Suprapubic skin (tissue), 4 donors: ENCODE measurements at regions not wholly inside any gene's neighbourhood (a gene's known extent, or its start where the extent isn't known, plus 50 kb on each side); places are given as distances from the start of the nearest gene placed in this dataset.

Experiments
- DNase-seq, 2 donors: peaks; one replicate each; pipeline ENCODE4 v3.0.0-alpha.2; 2019; ENCODE audit warnings: low spot score in 2 of 2
- H3K27ac ChIP-seq: fragments of 200-600 bp; sonication (generic); one replicate; pipeline ENCODE4 v1.5.1; 2019
- H3K27me3 ChIP-seq: fragments of 200-600 bp; sonication (generic); one replicate; pipeline ENCODE4 v1.5.1; 2019
- H3K36me3 ChIP-seq: fragments of 200-600 bp; sonication (generic); one replicate; pipeline ENCODE4 v1.5.1; 2019
- H3K4me1 ChIP-seq: fragments of 200-600 bp; sonication (generic); one replicate; pipeline ENCODE4 v1.5.1; 2019
- H3K4me3 ChIP-seq: fragments of 200-600 bp; sonication (generic); one replicate; pipeline ENCODE4 v1.5.1; 2019; ENCODE audit warnings: mild to moderate bottlenecking
- H3K9me3 ChIP-seq: fragments of 200-600 bp; sonication (generic); one replicate; pipeline ENCODE4 v1.5.1; 2019
- EP300 ChIP-seq: sonication (generic); formaldehyde crosslinking; IDR thresholded peaks from one replicate; pipeline ENCODE4 v1.6.1; 2017; ENCODE audit warnings: antibody characterized with exemption
- POLR2A ChIP-seq, 2 donors: fragments of 450-650 bp; IDR thresholded peaks; one replicate each; pipeline ENCODE4 v1.6.1; 2017; ENCODE audit warnings: antibody characterized with exemption in 2 of 2, mild to moderate bottlenecking in 2 of 2, moderate library complexity in 2 of 2
- POLR2AphosphoS5 ChIP-seq, 3 donors: sonication (generic); formaldehyde crosslinking; IDR thresholded peaks; one replicate each; pipeline ENCODE4 v1.6.1; 2017; ENCODE audit warnings: antibody characterized with exemption in 3 of 3
- WGBS: methylation state at CpG from one replicate; pipeline ENCODE4 v1.1.5; 2018; 5-methylcytosine and 5-hydroxymethylcytosine counted together
- TF ChIP-seq, protein P1 (sequence below), 2 donors: fragments of 200-600 bp in 1 of 2; fragments of 450-650 bp in 1 of 2; sonication (generic) in 1 of 2; IDR thresholded peaks; one replicate each; pipeline ENCODE4 v1.5.1; 2016 to 2019; ENCODE audit warnings: antibody characterized with exemption in 2 of 2, mild to moderate bottlenecking in 1 of 2, moderate library complexity in 1 of 2

DNA sequence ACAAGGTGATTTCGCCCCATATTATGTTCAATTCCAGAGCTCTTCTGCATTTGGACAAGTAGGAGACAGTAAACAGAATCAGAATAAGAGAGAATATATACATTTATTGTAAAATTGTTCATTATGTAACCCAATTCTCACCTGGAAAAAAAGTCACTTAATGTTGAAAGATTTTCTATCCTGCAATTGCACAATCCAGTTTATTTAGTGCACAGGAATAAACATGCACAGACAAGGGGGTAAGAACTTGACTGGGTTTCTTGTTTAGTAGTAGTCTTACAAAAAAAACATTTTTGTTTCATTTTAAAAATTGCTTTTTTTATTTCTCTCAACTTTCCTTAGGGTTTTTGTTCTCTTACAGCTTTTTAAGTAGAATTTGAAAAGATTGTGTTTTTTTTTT is 126.6 kb downstream of the SAMD9 start:
- Histone ChIP-seq H3K9me3 (no peaks in the 10 kb centered on the region), H3K36me3 (no peaks in the 10 kb centered on the region), H3K27ac (no peak overlapping the region), H3K4me1 (no peaks in the 10 kb centered on the region), H3K27me3 (no peaks in the 10 kb centered on the region), H3K4me3 (no peak overlapping the region)
- WGBS = 100% methylated on average over 1 of the region's 1 CpG
- no peak for DNase-seq
- TF ChIP-seq, protein P1, sequence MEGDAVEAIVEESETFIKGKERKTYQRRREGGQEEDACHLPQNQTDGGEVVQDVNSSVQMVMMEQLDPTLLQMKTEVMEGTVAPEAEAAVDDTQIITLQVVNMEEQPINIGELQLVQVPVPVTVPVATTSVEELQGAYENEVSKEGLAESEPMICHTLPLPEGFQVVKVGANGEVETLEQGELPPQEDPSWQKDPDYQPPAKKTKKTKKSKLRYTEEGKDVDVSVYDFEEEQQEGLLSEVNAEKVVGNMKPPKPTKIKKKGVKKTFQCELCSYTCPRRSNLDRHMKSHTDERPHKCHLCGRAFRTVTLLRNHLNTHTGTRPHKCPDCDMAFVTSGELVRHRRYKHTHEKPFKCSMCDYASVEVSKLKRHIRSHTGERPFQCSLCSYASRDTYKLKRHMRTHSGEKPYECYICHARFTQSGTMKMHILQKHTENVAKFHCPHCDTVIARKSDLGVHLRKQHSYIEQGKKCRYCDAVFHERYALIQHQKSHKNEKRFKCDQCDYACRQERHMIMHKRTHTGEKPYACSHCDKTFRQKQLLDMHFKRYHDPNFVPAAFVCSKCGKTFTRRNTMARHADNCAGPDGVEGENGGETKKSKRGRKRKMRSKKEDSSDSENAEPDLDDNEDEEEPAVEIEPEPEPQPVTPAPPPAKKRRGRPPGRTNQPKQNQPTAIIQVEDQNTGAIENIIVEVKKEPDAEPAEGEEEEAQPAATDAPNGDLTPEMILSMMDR (IDR thresholded peaks at IDR 0.05) = no peak
- TF ChIP-seq POLR2A (IDR thresholded peaks at IDR 0.05) (no peak), EP300 (no peak), POLR2AphosphoS5 (IDR thresholded peaks at IDR 0.05) (no peak)

DNA sequence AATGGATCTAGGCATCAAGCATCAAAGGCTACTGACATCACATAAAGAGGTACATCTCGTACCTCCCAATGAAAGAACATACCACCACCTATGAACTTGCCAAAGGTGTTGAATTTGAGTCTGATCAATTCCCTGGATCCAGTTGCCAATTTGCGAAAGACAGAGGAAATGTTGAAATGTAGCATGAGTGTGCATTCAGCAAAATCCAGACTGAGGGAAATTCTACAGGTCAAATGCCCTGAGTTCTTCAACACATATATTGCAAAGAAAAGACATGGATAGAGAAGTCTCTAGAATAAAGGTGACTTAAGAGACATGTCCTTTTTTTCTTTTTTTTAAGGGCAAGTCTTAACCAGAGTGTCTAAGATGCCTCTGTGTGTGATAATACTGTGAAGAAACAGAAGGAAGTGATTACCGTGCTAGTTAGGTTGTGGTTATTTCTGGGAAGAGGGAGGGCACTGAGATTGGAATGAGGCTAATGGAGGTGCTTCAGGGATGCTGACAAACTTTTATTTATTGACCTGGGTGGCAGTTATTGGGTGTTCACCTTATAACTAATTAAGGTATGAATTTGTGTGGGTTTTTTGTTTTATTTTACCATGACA is 128.7 kb downstream of the SAMD9 start:
- H3K27me3 ChIP-seq = no peaks in the 10 kb centered on the region
- TF ChIP-seq POLR2AphosphoS5 (IDR thresholded peaks at IDR 0.05) = no peak
- TF ChIP-seq, protein P1 (IDR thresholded peaks at IDR 0.05) = no peak
- no peak for TF ChIP-seq EP300
- TF ChIP-seq POLR2A (IDR thresholded peaks at IDR 0.05) = no peak
- DNase-seq = no peak
- H3K4me1 ChIP-seq = no peaks in the 10 kb centered on the region
- no peaks in the 10 kb centered on the region for H3K36me3 ChIP-seq
- H3K4me3 ChIP-seq = no peak overlapping the region
- no peaks in the 10 kb centered on the region for H3K9me3 ChIP-seq
- H3K27ac ChIP-seq = no peak overlapping the region
- 66% methylated on average over 3 of the region's 3 CpGs for WGBS

DNA sequence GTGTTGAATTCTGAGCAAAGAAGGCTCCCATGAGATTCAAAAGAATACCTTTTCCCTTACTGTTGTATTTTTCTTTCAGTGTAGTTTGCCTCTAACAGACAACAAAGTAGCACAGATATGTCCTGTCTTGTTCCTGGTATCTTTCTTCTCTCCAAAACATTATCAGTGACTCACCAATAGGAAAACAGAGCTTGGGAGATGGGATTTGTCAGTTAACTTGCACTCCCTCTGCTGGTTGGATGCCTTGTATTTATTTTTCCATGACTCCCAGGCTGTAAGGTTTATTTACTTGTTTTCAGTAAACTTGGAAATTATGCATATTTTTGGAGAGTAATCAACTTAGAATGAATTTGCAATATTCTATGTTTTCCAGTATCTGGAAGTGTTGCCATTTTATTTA is 129.7 kb downstream of the SAMD9 start:
- Histone ChIP-seq H3K27ac (no peak overlapping the region), H3K36me3 (no peaks in the 10 kb centered on the region), H3K4me3 (no peak overlapping the region), H3K9me3 (no peaks in the 10 kb centered on the region), H3K4me1 (no peaks in the 10 kb centered on the region), H3K27me3 (no peaks in the 10 kb centered on the region)
- DNase-seq = no peak
- no peak for TF ChIP-seq POLR2A (IDR thresholded peaks at IDR 0.05)
- TF ChIP-seq, protein P1 (IDR thresholded peaks at IDR 0.05) = peak; percentile 35 to 38

DNA sequence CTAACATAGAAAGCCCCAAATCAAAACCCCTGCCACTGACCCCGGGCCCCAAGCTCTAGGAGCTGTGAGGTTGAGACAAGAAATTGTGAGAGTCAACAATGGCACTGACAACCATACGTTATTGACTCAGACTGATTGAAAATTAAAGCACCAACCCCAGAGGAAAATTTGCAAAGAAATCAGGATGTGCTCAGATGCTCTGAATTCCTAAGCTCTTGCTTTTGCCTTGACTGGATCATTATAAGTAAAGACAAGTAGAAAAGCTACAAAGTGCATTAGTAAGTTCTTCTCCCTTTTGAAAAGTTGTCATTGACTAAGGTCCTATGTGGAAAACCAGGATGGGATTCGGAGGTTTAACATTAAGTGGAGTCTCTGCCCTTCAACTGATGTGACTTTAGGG is 130.2 kb downstream of the SAMD9 start:
- no peak for DNase-seq
- Histone ChIP-seq H3K9me3 (no peaks in the 10 kb centered on the region), H3K27ac (no peak overlapping the region), H3K27me3 (no peaks in the 10 kb centered on the region), H3K36me3 (no peaks in the 10 kb centered on the region), H3K4me3 (no peak overlapping the region), H3K4me1 (no peaks in the 10 kb centered on the region)
- TF ChIP-seq POLR2A (IDR thresholded peaks at IDR 0.05) (no peak), POLR2AphosphoS5 (IDR thresholded peaks at IDR 0.05) (no peak), EP300 (no peak)
- TF ChIP-seq, protein P1 (IDR thresholded peaks at IDR 0.05) = no peak
- WGBS = 69% methylated on average over 3 of the region's 3 CpGs

DNA sequence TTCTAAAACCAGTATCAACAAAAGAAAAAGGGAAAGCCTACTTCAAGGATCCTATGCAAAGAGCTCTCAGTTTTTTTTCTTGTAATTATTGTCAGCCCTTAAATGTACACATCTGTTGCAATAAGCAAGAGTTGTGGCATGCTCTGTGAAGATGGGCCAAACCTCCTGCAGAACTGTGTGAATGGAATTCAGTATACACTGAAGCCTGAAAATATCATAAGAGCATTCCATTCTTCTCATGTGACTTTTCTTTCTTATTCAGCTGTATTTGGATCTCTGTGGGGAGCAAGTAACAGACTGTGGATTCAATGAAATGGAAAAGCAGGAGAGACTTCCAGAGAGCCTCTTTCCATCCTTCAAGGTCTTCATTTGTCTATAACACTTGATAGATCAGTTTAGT is 130.7 kb downstream of the SAMD9 start:
- no peak for DNase-seq
- no peaks in the 10 kb centered on the region for H3K9me3 ChIP-seq
- TF ChIP-seq EP300 (no peak), POLR2AphosphoS5 (IDR thresholded peaks at IDR 0.05) (no peak)
- no peaks in the 10 kb centered on the region for H3K27me3 ChIP-seq
- H3K36me3 ChIP-seq = no peaks in the 10 kb centered on the region
- no peak overlapping the region for H3K27ac ChIP-seq
- H3K4me3 ChIP-seq = no peak overlapping the region
- H3K4me1 ChIP-seq = no peaks in the 10 kb centered on the region

DNA sequence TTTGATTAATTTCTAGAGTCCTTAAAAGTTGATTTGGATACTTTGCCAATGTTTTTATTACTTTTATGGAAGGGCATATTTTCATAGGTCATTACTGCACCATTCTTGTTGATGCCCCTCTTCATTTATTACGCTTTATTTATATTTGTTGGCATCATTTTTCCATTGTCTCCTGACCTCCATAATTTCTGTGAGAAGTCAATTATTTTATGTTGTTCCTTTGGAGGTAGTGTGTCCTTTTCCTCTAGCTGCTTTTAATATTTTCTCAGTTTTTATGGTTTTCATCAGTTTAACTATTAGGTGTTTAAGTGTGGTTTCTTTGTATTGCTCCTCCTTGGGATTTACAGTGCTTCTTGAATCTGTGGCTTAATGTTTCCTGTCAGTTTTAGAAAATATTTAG is 134.9 kb downstream of the SAMD9 start:
- WGBS = 97% methylated on average over 1 of the region's 1 CpG
- H3K27me3 ChIP-seq = no peaks in the 10 kb centered on the region
- no peak overlapping the region for H3K27ac ChIP-seq
- no peaks in the 10 kb centered on the region for H3K4me1 ChIP-seq
- no peak for TF ChIP-seq EP300
- TF ChIP-seq POLR2AphosphoS5 (IDR thresholded peaks at IDR 0.05) = no peak
- TF ChIP-seq, protein P1 (IDR thresholded peaks at IDR 0.05) = no peak
- no peak for TF ChIP-seq POLR2A (IDR thresholded peaks at IDR 0.05)
- DNase-seq = no peak
- no peaks in the 10 kb centered on the region for H3K9me3 ChIP-seq
- no peak overlapping the region for H3K4me3 ChIP-seq
- H3K36me3 ChIP-seq = no peaks in the 10 kb centered on the region
